ENCODE measurements at regions not wholly inside any gene's neighbourhood (a gene's known extent, or its start where the extent isn't known, plus 50 kb on each side); places are given as distances from the start of the nearest gene placed in this dataset.
"Not testable (repeated sequence)": the region's sequence is repeated elsewhere in the genome, so short reads cannot be mapped to it uniquely, and the experiment has no call there.

GRCh38 chrY:17607150-17607549, 272.9 kb downstream of the CDY2B start:
- H3K4me3 Mint-ChIP-seq (ENCODE audit: unreplicated experiment); H3K36me3 Mint-ChIP-seq (ENCODE audit: low read depth, unreplicated experiment); H3K27ac ChIP-seq (ENCODE audit: low read depth, low read length); DNase-seq (ENCODE audit: low read depth); H2AFZ ChIP-seq (ENCODE audit: low read depth, low read length); H3K9me3 ChIP-seq (ENCODE audit: insufficient read depth, low read depth, low read length); H3K4me1 ChIP-seq (ENCODE audit: insufficient read depth, low read length); H3K4me3 ChIP-seq (ENCODE audit: insufficient read depth, low read depth, low read length); H3K27ac Mint-ChIP-seq (ENCODE audit: unreplicated experiment); FAIRE-seq; H3K27me3 Mint-ChIP-seq (ENCODE audit: low read depth, unreplicated experiment); H4K20me1 ChIP-seq (ENCODE audit: insufficient read depth, low read length); H3K36me3 ChIP-seq (ENCODE audit: insufficient read depth, low read length); H3K4me1 Mint-ChIP-seq (ENCODE audit: low read depth, unreplicated experiment); H3K79me2 ChIP-seq (ENCODE audit: insufficient read depth, low read length); H3K9me3 Mint-ChIP-seq (ENCODE audit: unreplicated experiment); H3K9ac ChIP-seq (ENCODE audit: low read length); H3K4me2 ChIP-seq (ENCODE audit: low read length); H3K27me3 ChIP-seq (ENCODE audit: insufficient read depth, low read length): not testable (repeated sequence)

DNA sequence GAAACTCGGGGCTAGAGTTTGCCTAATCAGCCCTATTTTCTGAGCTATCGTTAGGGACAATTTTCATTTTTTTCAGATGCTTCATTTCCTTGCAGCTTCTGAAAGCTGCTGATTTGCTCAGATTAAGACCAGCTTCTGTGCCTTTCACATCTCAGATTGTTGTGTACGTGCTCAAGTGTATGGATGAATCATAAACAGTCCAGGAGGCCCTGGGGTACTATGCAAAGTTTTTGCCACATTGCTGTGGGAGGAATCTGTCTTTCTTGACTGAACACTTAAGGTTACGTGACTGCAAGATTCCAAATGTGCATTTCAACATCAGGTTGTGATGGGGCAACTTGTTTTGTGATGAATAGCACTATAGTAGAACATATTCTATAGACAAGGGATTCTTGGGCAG, 280.8 kb downstream of the CDY2B start:
- H3K27me3 Mint-ChIP-seq (ENCODE audit: low read depth, unreplicated experiment); H3K9me3 ChIP-seq (ENCODE audit: insufficient read depth, low read depth, low read length); H3K36me3 ChIP-seq (ENCODE audit: insufficient read depth, low read length); H3K4me1 ChIP-seq (ENCODE audit: insufficient read depth, low read length); H3K4me3 ChIP-seq (ENCODE audit: insufficient read depth, low read depth, low read length); H3K36me3 Mint-ChIP-seq (ENCODE audit: low read depth, unreplicated experiment); H3K79me2 ChIP-seq (ENCODE audit: insufficient read depth, low read length); H4K20me1 ChIP-seq (ENCODE audit: insufficient read depth, low read length); H3K27ac Mint-ChIP-seq (ENCODE audit: unreplicated experiment); H3K27me3 ChIP-seq (ENCODE audit: insufficient read depth, low read length); H3K4me2 ChIP-seq (ENCODE audit: low read length); H3K4me3 Mint-ChIP-seq (ENCODE audit: unreplicated experiment); FAIRE-seq; H3K4me1 Mint-ChIP-seq (ENCODE audit: low read depth, unreplicated experiment); DNase-seq (ENCODE audit: low read depth); H3K27ac ChIP-seq (ENCODE audit: low read depth, low read length); H2AFZ ChIP-seq (ENCODE audit: low read depth, low read length); H3K9me3 Mint-ChIP-seq (ENCODE audit: unreplicated experiment); H3K9ac ChIP-seq (ENCODE audit: low read length): not testable (repeated sequence)

GRCh38 chrY:17593748-17594147, 286.3 kb downstream of the CDY2B start:
- not testable (repeated sequence) for H3K4me3 Mint-ChIP-seq (ENCODE audit: unreplicated experiment); H3K9me3 Mint-ChIP-seq (ENCODE audit: unreplicated experiment); H3K27ac Mint-ChIP-seq (ENCODE audit: unreplicated experiment); H3K9me3 ChIP-seq (ENCODE audit: insufficient read depth, low read depth, low read length); FAIRE-seq; H3K79me2 ChIP-seq (ENCODE audit: insufficient read depth, low read length); H3K36me3 Mint-ChIP-seq (ENCODE audit: low read depth, unreplicated experiment); H3K27me3 ChIP-seq (ENCODE audit: insufficient read depth, low read length); H3K4me3 ChIP-seq (ENCODE audit: insufficient read depth, low read depth, low read length); H3K9ac ChIP-seq (ENCODE audit: low read length); H3K4me1 Mint-ChIP-seq (ENCODE audit: low read depth, unreplicated experiment); H3K36me3 ChIP-seq (ENCODE audit: insufficient read depth, low read length); H3K4me2 ChIP-seq (ENCODE audit: low read length); H3K27ac ChIP-seq (ENCODE audit: low read depth, low read length); H4K20me1 ChIP-seq (ENCODE audit: insufficient read depth, low read length); DNase-seq (ENCODE audit: low read depth); H3K27me3 Mint-ChIP-seq (ENCODE audit: low read depth, unreplicated experiment); H3K4me1 ChIP-seq (ENCODE audit: insufficient read depth, low read length); H2AFZ ChIP-seq (ENCODE audit: low read depth, low read length)

DNA sequence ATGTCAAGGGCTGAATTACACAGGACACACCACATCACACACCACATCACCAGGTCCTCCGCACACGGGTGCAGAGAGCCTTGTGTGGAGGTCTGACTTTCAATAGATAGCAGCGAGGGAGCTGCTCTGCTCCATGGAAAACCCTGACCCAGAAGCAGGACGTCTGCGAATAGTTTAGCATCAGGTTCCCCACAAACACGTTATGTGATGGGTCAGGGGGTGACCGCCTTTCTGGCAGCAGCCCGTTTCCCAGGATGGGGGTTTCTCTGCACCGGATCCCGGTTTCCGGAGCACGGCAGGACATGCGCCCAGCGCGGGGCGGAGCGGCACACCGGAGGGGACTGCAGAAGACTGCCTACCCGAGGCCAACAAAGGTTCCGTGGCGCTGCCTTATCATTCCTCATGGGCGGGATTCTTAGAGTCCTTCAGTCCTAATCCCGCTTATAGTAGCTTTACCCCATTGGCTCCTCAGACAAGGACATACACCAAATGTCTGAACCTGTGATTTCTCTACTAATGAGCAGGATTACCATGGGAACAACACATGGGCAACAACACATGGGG, 300.0 kb downstream of the CDY2B start:
- not testable (repeated sequence) for DNase-seq (ENCODE audit: low read depth); H3K4me1 Mint-ChIP-seq (ENCODE audit: low read depth, unreplicated experiment)

DNA sequence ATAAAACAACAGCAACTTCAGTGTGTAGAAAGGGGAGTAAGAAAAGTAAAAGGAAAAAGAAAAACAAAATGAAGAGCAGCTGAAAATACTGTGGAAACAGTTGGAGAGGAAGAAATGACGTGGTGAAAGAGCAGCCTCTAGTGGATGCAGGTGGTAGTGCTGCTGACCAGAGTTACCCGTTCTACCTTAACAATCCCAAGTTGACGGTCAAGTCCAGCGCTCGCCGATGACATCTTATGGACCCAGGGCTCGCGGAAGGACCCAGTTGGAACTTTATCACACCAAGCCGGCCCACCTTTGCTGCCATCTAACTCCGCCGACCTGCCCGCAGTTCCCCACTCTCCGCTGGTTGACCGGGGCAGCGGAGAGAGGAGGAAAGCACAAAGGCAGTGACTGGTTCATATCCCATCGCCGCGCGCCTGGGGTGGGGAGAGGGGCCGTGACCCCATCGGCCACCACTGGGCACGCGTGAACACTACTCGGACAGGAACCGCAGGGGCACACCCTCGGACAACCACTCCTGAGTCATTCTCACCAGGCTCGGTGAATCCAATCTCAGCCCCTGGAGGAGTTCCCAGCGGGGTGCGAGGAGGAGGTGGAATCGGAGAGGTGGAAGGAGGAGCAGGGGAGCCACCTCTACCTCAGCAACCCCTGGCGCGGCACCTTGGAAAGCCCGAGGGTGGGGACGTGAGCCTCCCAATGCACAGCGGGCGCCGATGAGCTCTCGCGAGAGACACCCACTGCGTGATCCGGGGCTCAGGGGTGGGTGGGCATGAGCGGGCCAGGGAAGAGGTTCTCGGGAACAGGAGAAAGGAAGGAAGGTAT, 300.7 kb downstream of the CDY2B start:
- H3K4me2 ChIP-seq (ENCODE audit: low read length); H3K9ac ChIP-seq (ENCODE audit: low read length); FAIRE-seq; H3K36me3 ChIP-seq (ENCODE audit: insufficient read depth, low read length); H4K20me1 ChIP-seq (ENCODE audit: insufficient read depth, low read length); DNase-seq (ENCODE audit: low read depth); H3K4me1 ChIP-seq (ENCODE audit: insufficient read depth, low read length); H3K27me3 ChIP-seq (ENCODE audit: insufficient read depth, low read length); H3K27me3 Mint-ChIP-seq (ENCODE audit: low read depth, unreplicated experiment); H3K27ac ChIP-seq (ENCODE audit: low read depth, low read length); H3K9me3 Mint-ChIP-seq (ENCODE audit: unreplicated experiment); H3K4me3 ChIP-seq (ENCODE audit: insufficient read depth, low read depth, low read length); H3K4me1 Mint-ChIP-seq (ENCODE audit: low read depth, unreplicated experiment); H3K9me3 ChIP-seq (ENCODE audit: insufficient read depth, low read depth, low read length); H3K79me2 ChIP-seq (ENCODE audit: insufficient read depth, low read length); H3K36me3 Mint-ChIP-seq (ENCODE audit: low read depth, unreplicated experiment); H2AFZ ChIP-seq (ENCODE audit: low read depth, low read length): not testable (repeated sequence)
- H3K4me3 Mint-ChIP-seq (ENCODE audit: unreplicated experiment): peak overlapping the region; percentile 83
- H3K27ac Mint-ChIP-seq (ENCODE audit: unreplicated experiment): peak overlapping the region; percentile 77

More for the DNA sequence above, 300.0 kb downstream of the CDY2B start:
- not testable (repeated sequence) for H3K4me3 ChIP-seq (ENCODE audit: insufficient read depth, low read depth, low read length); H3K9me3 ChIP-seq (ENCODE audit: insufficient read depth, low read depth, low read length); H3K9ac ChIP-seq (ENCODE audit: low read length); H3K9me3 Mint-ChIP-seq (ENCODE audit: unreplicated experiment); H3K36me3 ChIP-seq (ENCODE audit: insufficient read depth, low read length); H3K27ac Mint-ChIP-seq (ENCODE audit: unreplicated experiment); H3K4me2 ChIP-seq (ENCODE audit: low read length); H3K27me3 Mint-ChIP-seq (ENCODE audit: low read depth, unreplicated experiment); H3K27me3 ChIP-seq (ENCODE audit: insufficient read depth, low read length); H3K36me3 Mint-ChIP-seq (ENCODE audit: low read depth, unreplicated experiment); FAIRE-seq; H3K4me1 ChIP-seq (ENCODE audit: insufficient read depth, low read length); H3K27ac ChIP-seq (ENCODE audit: low read depth, low read length); H2AFZ ChIP-seq (ENCODE audit: low read depth, low read length); H3K79me2 ChIP-seq (ENCODE audit: insufficient read depth, low read length); H3K4me3 Mint-ChIP-seq (ENCODE audit: unreplicated experiment); H4K20me1 ChIP-seq (ENCODE audit: insufficient read depth, low read length)

DNA sequence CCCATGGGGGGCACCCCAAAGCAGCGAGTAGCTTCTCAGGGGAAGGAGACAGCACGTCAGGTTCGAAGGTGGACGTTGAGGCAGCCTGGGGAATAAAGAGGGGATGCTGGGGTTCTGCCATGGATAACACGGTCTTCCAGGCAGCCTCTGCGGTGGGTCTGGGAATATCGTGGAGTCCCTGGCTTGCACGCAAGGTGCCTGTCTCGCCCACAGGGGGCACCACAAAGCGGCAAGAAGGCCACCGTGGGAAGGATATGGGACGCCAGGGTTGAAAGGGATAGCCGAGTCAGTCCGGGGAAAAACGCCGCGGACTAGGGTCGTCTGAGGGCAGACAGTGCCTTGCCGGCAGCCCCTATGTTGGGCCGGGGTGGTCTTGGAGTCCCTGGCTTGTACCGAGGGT, 316.9 kb downstream of the CDY2B start:
- H3K4me1 Mint-ChIP-seq (ENCODE audit: low read depth, unreplicated experiment); H3K4me3 Mint-ChIP-seq (ENCODE audit: unreplicated experiment); H3K79me2 ChIP-seq (ENCODE audit: insufficient read depth, low read length); H3K4me1 ChIP-seq (ENCODE audit: insufficient read depth, low read length); H3K4me3 ChIP-seq (ENCODE audit: insufficient read depth, low read depth, low read length); H3K27ac ChIP-seq (ENCODE audit: low read depth, low read length); H4K20me1 ChIP-seq (ENCODE audit: insufficient read depth, low read length); H3K9me3 ChIP-seq (ENCODE audit: insufficient read depth, low read depth, low read length); H2AFZ ChIP-seq (ENCODE audit: low read depth, low read length); H3K9ac ChIP-seq (ENCODE audit: low read length); H3K27ac Mint-ChIP-seq (ENCODE audit: unreplicated experiment); H3K9me3 Mint-ChIP-seq (ENCODE audit: unreplicated experiment); H3K27me3 ChIP-seq (ENCODE audit: insufficient read depth, low read length); H3K4me2 ChIP-seq (ENCODE audit: low read length); H3K27me3 Mint-ChIP-seq (ENCODE audit: low read depth, unreplicated experiment); DNase-seq (ENCODE audit: low read depth); H3K36me3 Mint-ChIP-seq (ENCODE audit: low read depth, unreplicated experiment); H3K36me3 ChIP-seq (ENCODE audit: insufficient read depth, low read length); FAIRE-seq: not testable (repeated sequence)

Measured in astrocyte (in vitro differentiated cells and primary cell).